B cell (primary cell): ENCODE measurements at regions not wholly inside any gene's neighbourhood (a gene's known extent, or its start where the extent isn't known, plus 50 kb on each side); places are given as distances from the start of the nearest gene placed in this dataset.

Source experiments
- ATAC-seq: fragments of 200-7000 bp; cut with Tn5 transposase; one replicate; pipeline ENCODE4 v1.10.0; 2021; ENCODE audit warnings: low read depth, mild to moderate bottlenecking, moderate number of reproducible peaks, moderate library complexity
- CTCF ChIA-PET: fragments of 350-600 bp; sonication (Branson Sonifier 250); formaldehyde crosslinking; loops from one replicate; lab custom pipeline; 2021; ENCODE audit warnings: antibody characterized with exemption, inconsistent platforms; lab: Charles Lee
- POLR2A ChIA-PET: fragments of 350-600 bp; sonication (Branson Sonifier 250); formaldehyde crosslinking; loops from one replicate; lab custom pipeline; 2021; ENCODE audit warnings: antibody characterized with exemption; lab: Charles Lee
- DNase-seq: peaks from one replicate; pipeline ENCODE4 v3.0.0; 2013
- H2AFZ ChIP-seq: 2 replicates; pipeline ENCODE4 v1.6.1; 2012; ENCODE audit warnings: mild to moderate bottlenecking, low read depth, low read length; ENCODE audit not compliant: insufficient read depth, poor library complexity, severe bottlenecking
- H3K27ac ChIP-seq, 2 donors: 1 replicate in 1 of 2; 2 replicates in 1 of 2; pipeline ENCODE4 v1.5.1; 2012 to 2013; ENCODE audit warnings: low read length in 2 of 2, mild to moderate bottlenecking in 2 of 2, moderate library complexity in 1 of 2
- H3K27me3 ChIP-seq, 4 experiments: fragments of 200-600 bp in 1 of 4; sonication (generic) in 1 of 4; replicated peaks in 1 of 4; 1 replicate in 2 of 4; 2 replicates in 2 of 4; pipeline versions ENCODE4 v1.6.1 to v1.7.0; 2013 to 2016; ENCODE audit warnings: low read length in 3 of 4, mild to moderate bottlenecking in 2 of 4, mixed read lengths in 1 of 4, moderate library complexity in 1 of 4; ENCODE audit not compliant: insufficient read depth in 4 of 4, control insufficient read depth in 3 of 4; ENCODE audit errors: control extremely low read depth in 1 of 4
- H3K36me3 ChIP-seq, 2 experiments: replicated peaks in 1 of 2; 1 replicate in 1 of 2; 2 replicates in 1 of 2; pipeline versions ENCODE4 v1.6.1 to v1.7.1; 2013; ENCODE audit warnings: low read length in 1 of 2; ENCODE audit not compliant: insufficient read depth in 2 of 2, control insufficient read depth in 1 of 2; ENCODE audit errors: control extremely low read depth in 1 of 2, extremely low read depth in 1 of 2
- H3K4me1 ChIP-seq, 2 donors: fragments of 200-600 bp in 1 of 2; sonication (generic) in 1 of 2; 1 replicate in 1 of 2; 2 replicates in 1 of 2; pipeline versions ENCODE4 v1.5.1 to v1.6.1; 2013 to 2017; ENCODE audit warnings: low read length in 2 of 2; ENCODE audit not compliant: control insufficient read depth in 2 of 2, insufficient read depth in 2 of 2
- H3K4me2 ChIP-seq: replicated peaks from 2 replicates; pipeline ENCODE3; 2012; ENCODE audit warnings: mild to moderate bottlenecking, low read depth, low read length; ENCODE audit not compliant: poor library complexity, severe bottlenecking
- H3K4me3 ChIP-seq, 5 experiments: fragments of 200-600 bp in 1 of 5; sonication (generic) in 1 of 5; 1 replicate in 3 of 5; 2 replicates in 2 of 5; pipeline versions ENCODE4 v1.5.1 to v1.7.0; 2011 to 2016; ENCODE audit warnings: low read length in 4 of 5, mild to moderate bottlenecking in 4 of 5, low read depth in 2 of 5, control low read depth in 1 of 5, moderate library complexity in 1 of 5; ENCODE audit not compliant: insufficient read depth in 1 of 5; ENCODE audit errors: control extremely low read depth in 1 of 5, extremely low read depth in 1 of 5
- H3K79me2 ChIP-seq: fragments of 200-600 bp; sonication (generic); one replicate; pipeline ENCODE4 v1.6.0; 2016; ENCODE audit warnings: low read length; ENCODE audit not compliant: control insufficient read depth, insufficient read depth
- H3K9ac ChIP-seq: fragments of 200-600 bp; sonication (generic); 2 replicates; pipeline ENCODE4 v1.6.1; 2017; ENCODE audit warnings: mild to moderate bottlenecking, low read length, moderate library complexity
- H3K9me3 ChIP-seq, 3 donors: one replicate each; pipeline versions ENCODE4 v1.6.1 to v1.7.1; 2013; ENCODE audit warnings: low read length in 2 of 3; ENCODE audit not compliant: control insufficient read depth in 2 of 3, insufficient read depth in 1 of 3; ENCODE audit errors: control extremely low read depth in 1 of 3
- H4K20me1 ChIP-seq: 2 replicates; pipeline ENCODE4 v1.6.0; 2012; ENCODE audit warnings: mild to moderate bottlenecking, low read length; ENCODE audit not compliant: insufficient read depth, control insufficient read depth, poor library complexity, severe bottlenecking
- H3K27ac Mint-ChIP-seq: one replicate; pipeline ENCODE4 v1.8.0; 2021; ENCODE audit warnings: mixed read lengths
- H3K27me3 Mint-ChIP-seq: one replicate; pipeline ENCODE4 v1.8.0; 2021; ENCODE audit warnings: mixed read lengths
- H3K4me1 Mint-ChIP-seq: one replicate; pipeline ENCODE4 v1.8.0; 2021; ENCODE audit warnings: mixed read lengths
- H3K4me3 Mint-ChIP-seq: one replicate; pipeline ENCODE4 v1.8.0; 2021; ENCODE audit warnings: mixed read lengths
- H3K9me3 Mint-ChIP-seq: one replicate; pipeline ENCODE4 v1.8.0; 2022; ENCODE audit warnings: mixed read lengths; ENCODE audit not compliant: insufficient read depth
- EZH2 ChIP-seq: IDR thresholded peaks from 2 replicates; pipeline ENCODE4 v1.6.1; 2012; ENCODE audit warnings: borderline replicate concordance, low read depth, mild to moderate bottlenecking, moderate library complexity, low read length; ENCODE audit not compliant: insufficient read depth, poor library complexity, severe bottlenecking
- WGBS: methylation state at CpG from one replicate; pipeline ENCODE4 v1.1.5; 2013; ENCODE audit warnings: missing lambda C conversion rate; ENCODE audit not compliant: insufficient coverage; 5-methylcytosine and 5-hydroxymethylcytosine counted together
- intact Hi-C: fragments of 100-400 bp; cut with micrococcal nuclease; formaldehyde crosslinking; loops from one replicate; pipeline ENCODE4 v1.10.0; 2022
- TF ChIP-seq, protein P1 (sequence below): fragments of 200-600 bp; IDR thresholded peaks from one replicate; pipeline ENCODE4 v1.8.0; 2022; ENCODE audit warnings: antibody characterized with exemption, mild to moderate bottlenecking

DNA sequence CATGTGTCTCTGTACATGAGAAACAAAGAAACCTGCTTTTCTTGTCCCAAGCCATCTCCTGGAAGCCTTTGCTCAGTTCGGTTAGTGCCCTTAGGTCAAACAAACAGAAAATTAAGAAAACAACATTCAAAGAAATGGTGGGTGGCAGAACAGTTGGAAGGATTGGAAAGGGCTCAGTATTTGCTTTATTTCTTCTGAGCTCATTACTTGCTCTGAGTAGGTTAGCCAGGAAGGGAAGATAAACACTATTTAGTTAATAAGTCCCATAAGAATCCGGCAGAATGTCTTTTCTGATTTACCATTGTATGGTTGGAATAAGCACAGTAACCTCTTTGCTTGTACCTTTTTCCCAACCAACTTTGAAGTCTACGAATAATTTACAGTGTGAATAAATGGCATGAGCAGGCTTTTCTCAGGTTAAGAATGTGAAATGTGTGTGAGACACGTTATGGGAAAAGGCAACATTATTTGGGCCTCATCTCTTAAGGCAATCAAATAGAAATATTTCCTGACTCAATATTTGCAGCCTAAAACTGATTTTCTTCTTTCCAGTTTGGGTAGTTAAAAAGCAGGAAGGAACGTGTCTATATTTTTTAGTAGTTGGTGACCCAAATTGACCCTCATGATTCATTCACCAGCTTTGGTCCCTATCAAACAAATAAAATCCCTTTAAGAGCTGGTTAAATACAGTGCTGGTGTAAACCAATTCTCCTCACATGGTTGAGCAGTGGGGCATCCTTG is 158.5 kb downstream of the DKK1 start:
- Mint-ChIP-seq H3K4me1 (peaks cover 11% of the 10 kb centered on the region), H3K4me3 (no peak overlapping the region), H3K27me3 (no peaks in the 10 kb centered on the region), H3K9me3 (no peaks in the 10 kb centered on the region), H3K27ac (no peak overlapping the region)
- Histone ChIP-seq H3K9me3 (no peaks in the 10 kb centered on the region), H3K27me3 (no peaks in the 10 kb centered on the region), H3K27ac (no peak overlapping the region), H3K36me3 (no peaks in the 10 kb centered on the region), H3K9ac (no peak overlapping the region), H3K79me2 (no peaks in the 10 kb centered on the region), H4K20me1 (no peaks in the 10 kb centered on the region), H3K4me2 (no peak overlapping the region), H3K4me3 (no peak overlapping the region), H2AFZ (no peak overlapping the region), H3K4me1 (no peaks in the 10 kb centered on the region)
- no peak for ATAC-seq
- WGBS: no CpG with 5 or more reads among the region's 5 CpGs
- ChIA-PET POLR2A (no interaction called here), CTCF (no interaction called here)
- no peak for DNase-seq
- TF ChIP-seq, protein P1, sequence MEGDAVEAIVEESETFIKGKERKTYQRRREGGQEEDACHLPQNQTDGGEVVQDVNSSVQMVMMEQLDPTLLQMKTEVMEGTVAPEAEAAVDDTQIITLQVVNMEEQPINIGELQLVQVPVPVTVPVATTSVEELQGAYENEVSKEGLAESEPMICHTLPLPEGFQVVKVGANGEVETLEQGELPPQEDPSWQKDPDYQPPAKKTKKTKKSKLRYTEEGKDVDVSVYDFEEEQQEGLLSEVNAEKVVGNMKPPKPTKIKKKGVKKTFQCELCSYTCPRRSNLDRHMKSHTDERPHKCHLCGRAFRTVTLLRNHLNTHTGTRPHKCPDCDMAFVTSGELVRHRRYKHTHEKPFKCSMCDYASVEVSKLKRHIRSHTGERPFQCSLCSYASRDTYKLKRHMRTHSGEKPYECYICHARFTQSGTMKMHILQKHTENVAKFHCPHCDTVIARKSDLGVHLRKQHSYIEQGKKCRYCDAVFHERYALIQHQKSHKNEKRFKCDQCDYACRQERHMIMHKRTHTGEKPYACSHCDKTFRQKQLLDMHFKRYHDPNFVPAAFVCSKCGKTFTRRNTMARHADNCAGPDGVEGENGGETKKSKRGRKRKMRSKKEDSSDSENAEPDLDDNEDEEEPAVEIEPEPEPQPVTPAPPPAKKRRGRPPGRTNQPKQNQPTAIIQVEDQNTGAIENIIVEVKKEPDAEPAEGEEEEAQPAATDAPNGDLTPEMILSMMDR: no peak
- TF ChIP-seq EZH2: no peak
- intact Hi-C loops: no loop called here

- Histone ChIP-seq H4K20me1 (no peaks in the 10 kb centered on the region), H3K4me1 (no peaks in the 10 kb centered on the region), H3K79me2 (no peaks in the 10 kb centered on the region), H2AFZ (no peak overlapping the region), H3K4me3 (no peak overlapping the region), H3K9me3 (no peaks in the 10 kb centered on the region), H3K27ac (no peak overlapping the region), H3K36me3 (no peaks in the 10 kb centered on the region), H3K4me2 (no peak overlapping the region), H3K27me3 (no peaks in the 10 kb centered on the region), H3K9ac (no peak overlapping the region)
- intact Hi-C loops: no loop called here
- ChIA-PET CTCF (interaction anchor here (0.8 kb wide), 1 partner anchor 381 kb away, joined by 3 read pairs; no protein-coding TSS in a partner anchor), POLR2A (no interaction called here)
- Mint-ChIP-seq H3K27me3 (no peaks in the 10 kb centered on the region), H3K9me3 (no peaks in the 10 kb centered on the region), H3K4me1 (peaks cover 11% of the 10 kb centered on the region), H3K27ac (no peak overlapping the region), H3K4me3 (no peak overlapping the region)
- no peak for DNase-seq
- no peak for ATAC-seq
- WGBS: no CpG with 5 or more reads among the region's 2 CpGs
- TF ChIP-seq EZH2: no peak
- TF ChIP-seq, protein P1: no peak
Measured at GRCh38 chr10:52474265-52474664, 160.2 kb downstream of the DKK1 start.
